ENCODE measurements at regions not wholly inside any gene's neighbourhood (a gene's known extent, or its start where the extent isn't known, plus 50 kb on each side); places are given as distances from the start of the nearest gene placed in this dataset.

DNA sequence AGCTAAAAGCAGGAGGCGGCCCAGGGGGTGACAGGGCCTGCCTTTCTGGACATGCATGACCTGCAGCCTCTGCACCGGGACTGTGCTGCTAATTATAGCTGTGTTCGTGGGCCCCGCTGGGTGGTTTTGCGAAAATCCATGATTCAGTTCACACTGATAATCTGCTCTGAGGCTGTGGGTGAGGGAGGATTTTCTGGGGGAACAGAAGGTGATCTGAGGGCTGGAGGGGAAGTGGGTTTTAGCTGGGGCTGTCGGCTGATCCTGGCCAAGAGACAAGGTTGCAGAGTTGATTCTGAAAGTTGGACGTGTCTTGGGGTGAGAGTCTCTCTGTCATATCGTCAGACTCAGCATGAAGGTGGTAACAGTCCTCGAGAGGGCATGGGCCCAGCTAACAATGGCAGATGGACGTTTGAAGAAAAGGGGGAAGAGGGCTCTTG, 187.5 kb upstream of the ZNF469 start:
- no peaks in the 10 kb centered on the region for H4K20me1 ChIP-seq (ENCODE audit: insufficient read depth, low read length)
- no peaks in the 10 kb centered on the region for H3K36me3 ChIP-seq (ENCODE audit: insufficient read depth, low read length)
- no peaks in the 10 kb centered on the region for H3K79me2 ChIP-seq (ENCODE audit: insufficient read depth, low read length)
- no peak overlapping the region for H3K4me3 ChIP-seq (ENCODE audit: low read depth in 1 of 2, low read length in 2 of 2)
- TF ChIP-seq EZH2 (IDR thresholded peaks at IDR 0.05; ENCODE audit: borderline replicate concordance, low read depth, low read length, severe bottlenecking) = no peak
- no peak for TF ChIP-seq CTCF (IDR thresholded peaks at IDR 0.05; ENCODE audit: borderline replicate concordance, extremely low read depth, low read length, poor library complexity, severe bottlenecking)
- H3K9me3 ChIP-seq (ENCODE audit: insufficient read depth, low read length, severe bottlenecking) = no peaks in the 10 kb centered on the region
- DNase-seq = no peak
- H3K4me1 ChIP-seq (ENCODE audit: insufficient read depth, low read length) = no peaks in the 10 kb centered on the region
- no peak overlapping the region for H3K9ac ChIP-seq (ENCODE audit: low read depth, low read length)
- no peaks in the 10 kb centered on the region for H3K27me3 ChIP-seq (ENCODE audit: insufficient read depth, low read length, poor library complexity)
- no peak overlapping the region for H3K4me2 ChIP-seq (ENCODE audit: insufficient read depth, low read length)
- ATAC-seq (ENCODE audit: insufficient read depth, low read depth) = no peak
- no peak overlapping the region for H2AFZ ChIP-seq (ENCODE audit: low read depth, low read length)
- H3K27ac ChIP-seq (ENCODE audit: low read length) = no peak overlapping the region

- H3K4me3 ChIP-seq (ENCODE audit: low read depth in 1 of 2, low read length in 2 of 2) = no peak overlapping the region
- H3K9me3 ChIP-seq (ENCODE audit: insufficient read depth, low read length, severe bottlenecking) = no peaks in the 10 kb centered on the region
- DNase-seq (no peak), ATAC-seq (ENCODE audit: insufficient read depth, low read depth) (no peak)
- H3K27me3 ChIP-seq (ENCODE audit: insufficient read depth, low read length, poor library complexity) = no peaks in the 10 kb centered on the region
- no peaks in the 10 kb centered on the region for H3K4me1 ChIP-seq (ENCODE audit: insufficient read depth, low read length)
- no peak overlapping the region for H3K9ac ChIP-seq (ENCODE audit: low read depth, low read length)
- H3K4me2 ChIP-seq (ENCODE audit: insufficient read depth, low read length) = no peak overlapping the region
- no peaks in the 10 kb centered on the region for H3K79me2 ChIP-seq (ENCODE audit: insufficient read depth, low read length)
- no peak for TF ChIP-seq EZH2 (IDR thresholded peaks at IDR 0.05; ENCODE audit: borderline replicate concordance, low read depth, low read length, severe bottlenecking)
- no peak for TF ChIP-seq CTCF (IDR thresholded peaks at IDR 0.05; ENCODE audit: borderline replicate concordance, extremely low read depth, low read length, poor library complexity, severe bottlenecking)
- H4K20me1 ChIP-seq (ENCODE audit: insufficient read depth, low read length) = no peaks in the 10 kb centered on the region
- no peaks in the 10 kb centered on the region for H3K36me3 ChIP-seq (ENCODE audit: insufficient read depth, low read length)
- H3K27ac ChIP-seq (ENCODE audit: low read length) = no peak overlapping the region
- H2AFZ ChIP-seq (ENCODE audit: low read depth, low read length) = no peak overlapping the region
These were observed 186.8 kb upstream of the ZNF469 start for GRCh38 chr16:88195911-88196465.

DNA sequence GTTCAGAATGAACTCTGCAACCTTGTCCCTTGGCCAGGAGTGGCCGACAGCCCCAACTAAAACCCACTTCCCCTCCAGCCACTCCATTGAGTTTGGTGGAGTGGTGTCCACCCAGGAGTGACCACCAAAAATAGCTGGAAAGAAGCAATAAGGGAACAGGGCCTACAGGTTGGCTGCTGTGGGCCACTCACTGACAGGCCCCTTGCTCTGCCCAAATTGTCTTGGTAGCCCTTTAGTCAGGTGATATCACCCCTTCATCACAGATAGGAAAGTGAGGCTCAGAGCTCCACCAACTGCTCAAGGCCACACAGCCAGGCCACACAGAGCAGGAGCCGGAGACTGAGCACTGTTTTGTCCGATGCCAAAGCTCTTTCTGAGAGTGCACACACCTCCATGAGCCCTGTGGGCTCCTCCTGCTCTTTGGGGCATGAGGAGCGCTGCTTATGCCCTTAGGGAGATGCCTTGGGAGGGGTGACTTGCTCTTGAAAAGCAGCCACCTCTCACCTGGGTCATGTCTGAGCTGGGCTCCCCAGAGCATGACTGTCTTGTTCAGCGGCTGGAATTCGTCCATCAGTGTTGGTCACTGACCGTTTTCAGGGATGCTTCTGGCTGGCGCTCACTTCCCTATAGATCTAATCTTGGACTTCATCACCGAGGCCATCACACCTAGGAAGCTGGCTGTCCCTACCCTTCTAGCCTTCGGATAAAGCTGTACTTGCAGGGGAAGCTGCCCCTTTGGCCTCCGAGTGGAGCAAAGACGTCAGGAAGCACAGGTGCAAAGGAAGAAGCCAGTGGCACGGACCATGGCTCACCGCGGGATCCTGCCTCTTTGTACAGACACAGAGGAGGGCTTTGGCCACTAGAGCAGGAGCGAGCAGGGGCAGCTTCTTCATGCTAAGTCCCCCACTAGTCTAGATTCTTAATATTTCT, 186.0 kb upstream of the ZNF469 start:
- Histone ChIP-seq H3K27me3 (ENCODE audit: insufficient read depth, low read length, poor library complexity) (no peaks in the 10 kb centered on the region), H2AFZ (ENCODE audit: low read depth, low read length) (no peak overlapping the region), H3K9ac (ENCODE audit: low read depth, low read length) (no peak overlapping the region), H3K27ac (ENCODE audit: low read length) (no peak overlapping the region), H3K36me3 (ENCODE audit: insufficient read depth, low read length) (no peaks in the 10 kb centered on the region), H3K9me3 (ENCODE audit: insufficient read depth, low read length, severe bottlenecking) (no peaks in the 10 kb centered on the region), H4K20me1 (ENCODE audit: insufficient read depth, low read length) (no peaks in the 10 kb centered on the region), H3K79me2 (ENCODE audit: insufficient read depth, low read length) (no peaks in the 10 kb centered on the region), H3K4me2 (ENCODE audit: insufficient read depth, low read length) (no peak overlapping the region), H3K4me1 (ENCODE audit: insufficient read depth, low read length) (no peaks in the 10 kb centered on the region), H3K4me3 (ENCODE audit: low read depth in 1 of 2, low read length in 2 of 2) (no peak overlapping the region)
- no peak for DNase-seq
- TF ChIP-seq CTCF (IDR thresholded peaks at IDR 0.05; ENCODE audit: borderline replicate concordance, extremely low read depth, low read length, poor library complexity, severe bottlenecking) (no peak), EZH2 (IDR thresholded peaks at IDR 0.05; ENCODE audit: borderline replicate concordance, low read depth, low read length, severe bottlenecking) (no peak)
- ATAC-seq (ENCODE audit: insufficient read depth, low read depth) = no peak
